Colonic mucosa (tissue), 4 donors: ENCODE measurements at regions not wholly inside any gene's neighbourhood (a gene's known extent, or its start where the extent isn't known, plus 50 kb on each side); places are given as distances from the start of the nearest gene placed in this dataset.

ENCODE experiments used
- DNase-seq: peaks from one replicate; pipeline ENCODE4 v3.0.0-alpha.2; 2020
- H3K27ac ChIP-seq: fragments of 200-600 bp; one replicate; pipeline ENCODE4 v1.8.0; 2021
- H3K27me3 ChIP-seq: fragments of 200-600 bp; one replicate; pipeline ENCODE4 v1.8.0; 2021
- H3K36me3 ChIP-seq: fragments of 200-600 bp; one replicate; pipeline ENCODE4 v1.8.0; 2021
- H3K4me1 ChIP-seq: fragments of 200-600 bp; one replicate; pipeline ENCODE4 v1.8.0; 2021; ENCODE audit warnings: mild to moderate bottlenecking
- H3K4me3 ChIP-seq: fragments of 200-600 bp; one replicate; pipeline ENCODE4 v1.8.0; 2021
- H3K9ac ChIP-seq, 2 donors: one replicate each; pipeline ENCODE4 v1.7.0; 2013; ENCODE audit warnings: control low read depth in 2 of 2, low read depth in 2 of 2, low read length in 2 of 2
- H3K9me3 ChIP-seq: fragments of 200-600 bp; one replicate; pipeline ENCODE4 v1.8.0; 2021
- intact Hi-C: fragments of 100-400 bp; cut with DNase I; formaldehyde crosslinking; loops from one replicate; pipeline ENCODE4 v1.14.1; 2022
- TF ChIP-seq, protein P1 (sequence below): fragments of 200-600 bp; IDR thresholded peaks from one replicate; pipeline ENCODE4 v1.8.0; 2022; ENCODE audit warnings: antibody characterized with exemption, mild to moderate bottlenecking
- donor health status: healthy.
- donor health status: DM: no; HTN: no; CAD: no.
- donor health status: DM: no; HTN: no; CAD: no.

DNA sequence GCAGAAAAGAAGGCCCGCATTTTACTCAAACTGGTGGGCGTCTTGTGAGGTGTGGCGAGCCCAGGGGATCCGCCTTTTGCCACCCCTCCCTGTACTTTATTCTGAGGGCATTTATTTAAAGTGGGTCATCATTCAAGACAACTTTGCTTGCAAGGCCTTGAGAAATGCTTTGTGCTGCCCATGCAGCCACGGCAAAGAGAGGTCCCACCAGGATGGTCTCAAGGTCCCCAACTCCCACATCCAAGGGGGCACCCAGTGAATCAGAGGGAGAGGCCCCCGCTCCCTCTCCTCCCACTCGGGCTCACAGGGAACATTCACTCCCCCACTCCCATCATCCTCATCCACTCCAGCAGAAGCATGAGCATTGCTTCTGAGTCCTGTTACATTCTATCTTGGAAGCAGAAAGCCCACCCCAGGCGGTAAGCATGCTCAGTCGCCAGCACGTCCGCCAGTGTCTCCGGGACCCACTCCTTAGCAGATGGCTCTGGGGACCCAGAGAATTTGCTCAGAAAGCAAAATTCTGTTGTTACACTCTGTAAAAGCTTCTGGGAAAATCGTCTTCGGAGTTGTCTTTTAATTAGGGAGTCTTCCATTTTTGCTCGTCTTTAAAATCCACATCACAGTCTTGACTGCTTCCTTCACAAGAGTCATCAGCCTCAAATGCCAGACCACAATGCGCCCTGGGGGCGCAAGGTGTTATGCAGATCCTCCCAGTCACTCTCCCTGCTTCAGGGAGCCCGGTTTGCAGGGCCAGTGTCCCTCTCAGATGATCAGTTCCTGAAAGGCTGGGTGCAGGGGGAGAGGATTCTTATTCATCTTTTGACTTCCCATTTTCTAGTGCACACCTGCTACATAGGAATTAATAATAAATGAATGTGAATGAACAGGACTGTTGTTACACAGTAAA lies 99.4 kb upstream of the NCK2 start:
- no peak overlapping the region for H3K4me3 ChIP-seq

DNA sequence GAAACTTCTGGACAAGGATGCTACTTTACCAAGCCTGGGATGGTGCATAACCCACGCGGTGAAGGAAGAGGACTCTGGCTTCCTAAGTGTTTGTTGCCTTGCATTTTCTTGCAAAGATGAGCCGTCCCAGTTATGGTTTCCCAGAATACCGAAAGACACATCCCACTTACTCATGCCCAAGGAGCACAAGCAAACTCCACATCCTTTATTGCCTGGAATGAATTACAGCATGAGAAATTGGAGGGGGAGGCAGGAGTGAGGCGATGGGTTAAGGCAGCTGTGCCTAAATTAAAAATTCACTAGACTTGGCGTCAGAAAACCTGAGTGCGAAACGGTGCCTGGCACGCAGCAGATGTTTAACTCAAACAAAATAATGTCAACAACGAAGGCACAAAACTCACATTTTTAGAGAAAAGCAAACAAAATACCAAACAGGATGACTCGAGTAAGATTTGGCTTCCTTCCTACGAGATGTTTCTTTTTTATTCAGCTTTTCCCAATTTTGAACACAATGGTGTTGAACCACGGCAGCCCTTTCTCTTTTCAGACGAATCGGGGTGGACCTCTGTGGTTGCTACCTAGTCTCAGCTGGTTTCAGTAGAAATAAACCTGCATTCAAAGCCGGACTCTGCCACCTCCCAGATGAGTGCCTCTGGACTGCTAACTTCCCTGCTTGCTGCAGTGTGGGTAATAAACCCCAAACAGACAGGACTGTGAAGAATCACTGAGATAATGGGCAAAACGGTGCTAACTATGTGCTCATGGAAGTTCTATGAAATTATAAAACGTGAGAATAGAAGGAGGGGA lies 100.3 kb upstream of the NCK2 start:
- Histone ChIP-seq H3K27ac (peak overlapping the region; percentile 16), H3K36me3 (no peaks in the 10 kb centered on the region), H3K9me3 (no peaks in the 10 kb centered on the region), H3K9ac (peak overlapping the region in 1 of 2 donors; percentile 27), H3K27me3 (no peaks in the 10 kb centered on the region), H3K4me3 (no peak overlapping the region), H3K4me1 (no peaks in the 10 kb centered on the region)
- intact Hi-C loops, result no loop called here
- TF ChIP-seq, protein P1, sequence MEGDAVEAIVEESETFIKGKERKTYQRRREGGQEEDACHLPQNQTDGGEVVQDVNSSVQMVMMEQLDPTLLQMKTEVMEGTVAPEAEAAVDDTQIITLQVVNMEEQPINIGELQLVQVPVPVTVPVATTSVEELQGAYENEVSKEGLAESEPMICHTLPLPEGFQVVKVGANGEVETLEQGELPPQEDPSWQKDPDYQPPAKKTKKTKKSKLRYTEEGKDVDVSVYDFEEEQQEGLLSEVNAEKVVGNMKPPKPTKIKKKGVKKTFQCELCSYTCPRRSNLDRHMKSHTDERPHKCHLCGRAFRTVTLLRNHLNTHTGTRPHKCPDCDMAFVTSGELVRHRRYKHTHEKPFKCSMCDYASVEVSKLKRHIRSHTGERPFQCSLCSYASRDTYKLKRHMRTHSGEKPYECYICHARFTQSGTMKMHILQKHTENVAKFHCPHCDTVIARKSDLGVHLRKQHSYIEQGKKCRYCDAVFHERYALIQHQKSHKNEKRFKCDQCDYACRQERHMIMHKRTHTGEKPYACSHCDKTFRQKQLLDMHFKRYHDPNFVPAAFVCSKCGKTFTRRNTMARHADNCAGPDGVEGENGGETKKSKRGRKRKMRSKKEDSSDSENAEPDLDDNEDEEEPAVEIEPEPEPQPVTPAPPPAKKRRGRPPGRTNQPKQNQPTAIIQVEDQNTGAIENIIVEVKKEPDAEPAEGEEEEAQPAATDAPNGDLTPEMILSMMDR, result no peak
- no peak for DNase-seq

More for the DNA sequence above, 99.4 kb upstream of the NCK2 start:
- H3K27me3 ChIP-seq, result no peaks in the 10 kb centered on the region
- no peak overlapping the region for H3K27ac ChIP-seq
- DNase-seq, result no peak
- H3K9me3 ChIP-seq, result no peaks in the 10 kb centered on the region
- no peaks in the 10 kb centered on the region for H3K36me3 ChIP-seq
- TF ChIP-seq, protein P1, result no peak
- no peaks in the 10 kb centered on the region for H3K4me1 ChIP-seq
- H3K9ac ChIP-seq, result no peak overlapping the region
- intact Hi-C loops, result no loop called here

DNA sequence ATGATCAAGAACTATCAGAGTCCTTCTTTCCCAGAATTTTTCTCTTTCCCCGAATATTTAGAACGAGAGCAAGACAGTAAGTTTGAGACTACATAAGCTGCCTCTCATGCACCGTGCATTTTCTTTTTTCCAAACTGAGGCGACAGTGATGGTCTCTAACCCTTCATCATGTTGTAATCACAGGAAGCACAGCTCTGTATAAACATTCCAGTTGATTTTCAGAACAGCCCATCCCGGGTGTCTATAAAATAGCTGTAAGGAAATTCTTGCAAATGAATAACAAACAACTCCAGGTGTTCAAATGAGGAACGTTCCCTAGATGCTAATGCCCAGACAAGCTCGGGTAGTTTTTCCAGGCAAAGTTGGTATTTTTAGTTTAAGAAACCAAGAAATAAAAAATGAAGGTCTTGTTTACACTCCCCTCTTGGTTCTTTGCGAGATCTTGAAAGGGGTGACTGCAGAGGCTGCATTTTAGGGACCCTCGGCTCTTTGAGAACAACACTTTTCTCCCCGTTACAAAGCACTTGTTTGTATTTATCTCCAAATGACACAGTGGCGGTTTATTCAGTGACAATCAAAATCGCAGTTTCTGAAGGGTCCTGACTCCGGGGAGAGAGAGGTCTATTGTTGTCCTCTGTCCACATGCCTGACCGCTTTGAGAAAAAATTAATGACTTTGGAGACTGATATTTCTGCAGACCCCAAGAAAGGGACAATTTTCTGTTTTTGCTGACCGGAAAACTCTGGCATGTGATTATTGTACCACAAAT lies 101.1 kb upstream of the NCK2 start:
- Histone ChIP-seq H3K27me3 (no peaks in the 10 kb centered on the region), H3K9me3 (no peaks in the 10 kb centered on the region), H3K4me3 (no peak overlapping the region), H3K4me1 (no peaks in the 10 kb centered on the region), H3K27ac (peak overlapping the region; percentile 16), H3K9ac (peak overlapping the region in 1 of 2 donors; percentile 27), H3K36me3 (no peaks in the 10 kb centered on the region)
- intact Hi-C loops, result no loop called here
- TF ChIP-seq, protein P1, result no peak
- DNase-seq, result no peak

DNA sequence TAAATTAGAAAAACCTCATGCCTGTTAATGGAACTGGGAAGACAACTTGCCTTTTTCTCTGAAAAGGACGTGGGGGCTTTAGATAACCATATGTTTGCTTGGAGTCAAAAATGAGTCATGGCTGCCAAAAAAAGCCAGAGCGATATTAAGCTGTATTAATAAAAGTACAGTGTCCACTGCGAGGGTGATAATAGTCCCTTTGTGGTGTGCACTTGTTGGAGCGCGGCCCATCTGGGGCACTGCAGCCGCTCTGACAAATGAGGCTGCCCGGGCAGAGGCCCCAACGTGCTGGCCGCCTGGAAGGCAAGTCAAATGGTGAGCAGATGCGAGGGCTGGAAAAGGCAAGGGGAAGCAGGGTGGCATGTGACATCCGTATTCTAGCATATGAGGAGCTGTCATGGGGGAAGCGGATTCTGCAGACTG lies 103.3 kb upstream of the NCK2 start:
- no peak for DNase-seq
- Histone ChIP-seq H3K4me3 (no peak overlapping the region), H3K27me3 (no peaks in the 10 kb centered on the region), H3K27ac (no peak overlapping the region), H3K9ac (no peak overlapping the region), H3K4me1 (no peaks in the 10 kb centered on the region), H3K9me3 (no peaks in the 10 kb centered on the region), H3K36me3 (no peaks in the 10 kb centered on the region)
- TF ChIP-seq, protein P1, result no peak
- intact Hi-C loops, result no loop called here

DNA sequence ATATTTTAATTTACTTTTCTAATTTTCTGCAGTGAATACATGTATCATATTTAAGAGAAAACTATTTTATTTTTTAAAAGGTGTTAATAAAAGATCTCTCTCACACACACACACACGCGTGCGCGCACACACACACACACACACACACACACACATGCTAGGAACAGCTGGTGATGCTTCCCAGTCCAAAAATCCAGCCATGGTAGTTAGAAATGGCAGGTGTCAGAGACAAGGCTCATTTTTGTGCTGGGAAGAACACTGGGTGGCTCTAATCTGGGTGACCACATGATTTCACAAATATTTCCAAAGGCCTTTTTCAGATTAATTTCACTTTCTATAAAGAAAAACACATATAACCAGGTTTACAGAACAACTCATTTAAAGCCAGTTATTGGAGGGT lies 104.5 kb upstream of the NCK2 start:
- DNase-seq, result no peak
- H3K4me1 ChIP-seq, result no peaks in the 10 kb centered on the region
- H3K36me3 ChIP-seq, result no peaks in the 10 kb centered on the region
- H3K4me3 ChIP-seq, result no peak overlapping the region
- H3K27me3 ChIP-seq, result no peaks in the 10 kb centered on the region
- TF ChIP-seq, protein P1, result no peak
- no peak overlapping the region for H3K27ac ChIP-seq
- H3K9ac ChIP-seq, result no peak overlapping the region
- intact Hi-C loops, result no loop called here
- no peaks in the 10 kb centered on the region for H3K9me3 ChIP-seq
